GM12878 (cell line): ENCODE measurements at regions not wholly inside any gene's neighbourhood (a gene's known extent, or its start where the extent isn't known, plus 50 kb on each side); places are given as distances from the start of the nearest gene placed in this dataset.

ENCODE experiments used
- ATAC-seq: fragments of 200-7000 bp; cut with Tn5 transposase; 3 replicates; pipeline ENCODE4 v1.9.1; 2020; ENCODE audit warnings: mild to moderate bottlenecking, moderate library complexity
- BruUV-seq: library from RNA; stranded (reverse); fragments of 400-500 nt; replicated peaks from 2 replicates; lab custom pipeline; 2021; lab: Mats Ljungman, UMichigan
- CTCF ChIA-PET: fragments of 300-600 bp; sonication (Branson Sonifier 250); formaldehyde crosslinking; extraction: SDS; loops from one replicate; lab custom pipeline; 2021; ENCODE audit warnings: inconsistent platforms; lab: Yijun Ruan, JAX
- POLR2A ChIA-PET: fragments of 350-600 bp; formaldehyde crosslinking; extraction: SDS; loops from one replicate; lab custom pipeline; 2021; ENCODE audit warnings: inconsistent platforms; lab: Charles Lee
- RAD21 ChIA-PET: fragments of 300-600 bp; sonication (Branson Sonifier 250); formaldehyde crosslinking; loops from one replicate; lab custom pipeline; 2023; ENCODE audit warnings: antibody characterized with exemption; ENCODE audit not compliant: unreplicated experiment; lab: Charles Lee
- SMC1A ChIA-PET: fragments of 300-600 bp; sonication (Branson Sonifier 250); formaldehyde crosslinking; loops from one replicate; lab custom pipeline; 2023; ENCODE audit not compliant: unreplicated experiment, uncharacterized antibody; lab: Charles Lee
- DNase-seq: peaks from one replicate; pipeline ENCODE4 v3.0.0-alpha.2; 2011; ENCODE audit warnings: low read depth, low spot score
- FAIRE-seq: peaks from 3 replicates; lab custom pipeline; 2011; peaks lifted over from hg19 to GRCh38; lab: Jason Lieb, UNC
- H2AFZ ChIP-seq: 2 replicates; pipeline ENCODE4 v1.6.0; 2011; ENCODE audit warnings: low read depth, low read length, control low read depth; ENCODE audit not compliant: control insufficient read depth
- H3K27ac ChIP-seq: 2 replicates; pipeline ENCODE4 v1.5.1; 2011; ENCODE audit warnings: control low read depth; ENCODE audit not compliant: control insufficient read depth, insufficient read depth
- H3K27me3 ChIP-seq, 2 experiments: replicated peaks in 1 of 2; 2 replicates each; pipeline versions ENCODE4 v1.6.0 to v1.6.1; 2011; ENCODE audit warnings: low read length in 1 of 2; ENCODE audit not compliant: control insufficient read depth in 2 of 2, insufficient read depth in 2 of 2
- H3K36me3 ChIP-seq, 2 experiments: 2 replicates each; pipeline ENCODE4 v1.5.1; 2011; ENCODE audit warnings: low read length in 1 of 2; ENCODE audit not compliant: control insufficient read depth in 2 of 2, insufficient read depth in 2 of 2
- H3K4me1 ChIP-seq: 2 replicates; pipeline ENCODE4 v1.6.1; 2011; ENCODE audit warnings: mild to moderate bottlenecking, low read length, moderate library complexity, mixed read lengths; ENCODE audit not compliant: control insufficient read depth, insufficient read depth
- H3K4me2 ChIP-seq: 2 replicates; pipeline ENCODE4 v1.6.0; 2011; ENCODE audit warnings: control low read depth; ENCODE audit not compliant: control insufficient read depth, insufficient read depth
- H3K4me3 ChIP-seq: fragments of 200-600 bp; sonication (generic); 2 replicates; pipeline ENCODE4 v1.5.1; 2016
- H3K79me2 ChIP-seq: 2 replicates; pipeline ENCODE4 v1.6.0; 2011; ENCODE audit warnings: low read length; ENCODE audit not compliant: control insufficient read depth, insufficient read depth
- H3K9ac ChIP-seq: 2 replicates; pipeline ENCODE4 v1.8.0; 2011; ENCODE audit warnings: low read length, control low read depth, mixed read lengths; ENCODE audit not compliant: control insufficient read depth, insufficient read depth
- H3K9me3 ChIP-seq: replicated peaks from 3 replicates; pipeline ENCODE4 v1.5.1; 2011; ENCODE audit warnings: mild to moderate bottlenecking, low read length; ENCODE audit not compliant: control insufficient read depth, insufficient read depth
- H4K20me1 ChIP-seq: 2 replicates; pipeline ENCODE4 v1.6.0; 2011; ENCODE audit not compliant: control insufficient read depth, insufficient read depth
- BHLHE40 ChIP-seq, 2 experiments: fragments of 450-650 bp in 1 of 2; IDR thresholded peaks; 2 replicates each; pipeline ENCODE4 v1.6.1; 2011 to 2017; ENCODE audit warnings: low read depth in 2 of 2, borderline replicate concordance in 1 of 2, improper control_type of control experiment in 1 of 2, low read length in 1 of 2, mild to moderate bottlenecking in 1 of 2
- BRCA1 ChIP-seq: IDR thresholded peaks from 2 replicates; pipeline ENCODE4 v1.6.1; 2011; ENCODE audit warnings: low read depth, low read length, improper control_type of control experiment
- CBX5 ChIP-seq: sonication (generic); IDR thresholded peaks from 2 replicates; pipeline ENCODE4 v1.6.1; 2016; ENCODE audit warnings: low read depth, moderate library complexity, mild to moderate bottlenecking, inconsistent platforms
- CHD1 ChIP-seq: IDR thresholded peaks from 2 replicates; pipeline ENCODE4 v1.6.1; 2012; ENCODE audit warnings: low read depth, low read length, improper control_type of control experiment
- NFXL1 ChIP-seq: fragments of 450-650 bp; IDR thresholded peaks from 2 replicates; pipeline ENCODE4 v1.6.1; 2017; ENCODE audit warnings: antibody characterized with exemption, mild to moderate bottlenecking, borderline replicate concordance
- NR2C1 ChIP-seq: fragments of 450-650 bp; IDR thresholded peaks from 2 replicates; pipeline ENCODE4 v1.6.1; 2017; ENCODE audit warnings: antibody characterized with exemption, mild to moderate bottlenecking, moderate library complexity
- RAD51 ChIP-seq: fragments of 450-650 bp; IDR thresholded peaks from 2 replicates; pipeline ENCODE4 v1.6.1; 2016; ENCODE audit warnings: moderate library complexity, mild to moderate bottlenecking, inconsistent platforms
- YY1 ChIP-seq: IDR thresholded peaks from 2 replicates; pipeline ENCODE4 v1.6.1; 2011; ENCODE audit warnings: low read depth, mild to moderate bottlenecking, low read length
- WGBS: methylation state at CpG from one replicate; pipeline ENCODE4 v1.1.6; 2016; ENCODE audit warnings: low lambda C conversion rate; ENCODE audit not compliant: insufficient replicate concordance, insufficient coverage; ENCODE audit errors: missing lambda C conversion rate; 5-methylcytosine and 5-hydroxymethylcytosine counted together
- in situ Hi-C: fragments of 300-500 bp; cut with MboI; formaldehyde crosslinking; loops from 9 replicates; pipeline ENCODE4 v1.14.3; 2018; ENCODE audit warnings: mixed read lengths
- intact Hi-C: fragments of 100-400 bp; cut with micrococcal nuclease; formaldehyde crosslinking; loops from one replicate; pipeline ENCODE4 v1.14.2; 2022; ENCODE audit not compliant: unreplicated experiment
- TF ChIP-seq, protein P1 (sequence below), 3 experiments: IDR thresholded peaks in 2 of 3; conservative IDR thresholded peaks in 1 of 3; 2 replicates each; pipeline ENCODE4 v1.5.1; 2011; ENCODE audit warnings: low read depth in 3 of 3, low read length in 3 of 3, mild to moderate bottlenecking in 3 of 3, control low read depth in 2 of 3, moderate library complexity in 2 of 3, inconsistent platforms in 1 of 3, mixed read lengths in 1 of 3; ENCODE audit not compliant: control insufficient read depth in 2 of 3, insufficient read depth in 1 of 3; ENCODE audit errors: extremely low read depth in 1 of 3
- TF ChIP-seq, protein P2 (sequence below): IDR thresholded peaks from 2 replicates; pipeline ENCODE4 v1.6.1; 2011; ENCODE audit warnings: low read depth, low read length, improper control_type of control experiment, borderline replicate concordance
- TF ChIP-seq, protein P3 (sequence below): fragments of 450-650 bp; formaldehyde crosslinking; IDR thresholded peaks from 2 replicates; pipeline ENCODE4 v1.4.0; 2022; ENCODE audit warnings: mild to moderate bottlenecking, moderate library complexity
- TF ChIP-seq, protein P4 (sequence below): fragments of 150-350 bp; IDR thresholded peaks from 2 replicates; pipeline ENCODE4 v1.6.1; 2016; ENCODE audit warnings: low read depth, low read length

DNA sequence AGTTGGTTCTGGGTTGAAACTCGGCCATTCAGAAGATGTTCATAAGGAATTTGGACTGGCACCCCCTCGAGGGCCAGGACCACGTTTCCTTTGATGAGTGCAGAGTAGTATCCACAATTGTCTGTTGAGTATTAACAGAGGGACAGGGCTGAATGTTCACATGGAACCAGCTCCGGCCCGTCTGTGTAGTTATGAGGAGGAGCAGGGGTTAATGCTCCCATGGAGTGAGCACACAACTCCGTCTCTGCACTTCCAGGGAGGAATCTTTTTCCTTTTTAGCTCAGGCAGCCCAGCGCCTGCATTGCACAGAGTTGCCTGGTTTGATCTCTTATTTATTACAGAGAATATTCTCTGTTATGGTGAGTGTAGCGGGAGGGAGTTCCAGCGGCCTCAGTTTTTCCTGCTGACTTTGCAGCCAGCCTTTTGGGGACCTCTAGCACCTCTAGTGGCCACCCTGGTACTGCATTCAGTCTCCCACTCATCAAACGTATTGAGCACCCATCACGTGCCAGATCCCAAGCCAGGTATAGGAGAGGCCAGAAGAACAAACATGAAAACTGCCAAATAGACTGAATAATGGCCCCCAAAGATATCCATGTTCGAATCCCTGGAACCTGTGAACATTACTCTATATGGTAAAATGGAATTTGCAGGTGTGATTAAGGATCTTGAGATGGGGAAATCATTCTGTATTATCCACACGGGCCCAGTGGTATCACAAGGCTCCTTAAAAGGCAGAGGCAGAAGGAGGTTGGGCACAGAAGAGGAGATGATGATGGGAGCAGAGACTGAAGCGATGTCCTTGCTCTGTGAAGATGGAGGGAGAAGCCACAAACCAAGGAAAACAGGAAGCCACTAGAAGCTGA is 167.7 kb upstream of the CSF3R start:
- Histone ChIP-seq H3K9ac (no peak overlapping the region), H3K9me3 (no peaks in the 10 kb centered on the region), H3K4me3 (no peak overlapping the region), H3K27me3 (no peaks in the 10 kb centered on the region; a peak in 3 of 4 replicates), H4K20me1 (no peaks in the 10 kb centered on the region), H3K36me3 (no peaks in the 10 kb centered on the region), H3K4me2 (no peak overlapping the region), H3K4me1 (no peaks in the 10 kb centered on the region), H2AFZ (no peak overlapping the region), H3K27ac (no peak overlapping the region), H3K79me2 (no peaks in the 10 kb centered on the region)
- BruUV-seq, result no TSS peak
- 13% methylated on average over 14 of the region's 14 CpGs for WGBS
- in situ Hi-C loops (no loop called here), intact Hi-C loops (no loop called here)
- FAIRE-seq (no peak), ATAC-seq (peak; percentile 82), DNase-seq (no peak)
- ChIA-PET RAD21 (no interaction called here), CTCF (interaction anchor here (1.0 to 1.6 kb wide), 3 partner anchors 14 to 84 kb away, joined by 3 to 7 read pairs (median 4); no protein-coding TSS in a partner anchor), POLR2A (no interaction called here), SMC1A (no interaction called here)
- TF ChIP-seq NFXL1, result no peak
- TF ChIP-seq BHLHE40 (IDR thresholded peaks at IDR 0.05; ENCODE audit: borderline replicate concordance in 1 of 2, low read depth in 2 of 2, low read length in 1 of 2), result peak; percentile 85 to 88
- no peak for TF ChIP-seq CBX5
- TF ChIP-seq CHD1, result no peak
- TF ChIP-seq, protein P1, sequence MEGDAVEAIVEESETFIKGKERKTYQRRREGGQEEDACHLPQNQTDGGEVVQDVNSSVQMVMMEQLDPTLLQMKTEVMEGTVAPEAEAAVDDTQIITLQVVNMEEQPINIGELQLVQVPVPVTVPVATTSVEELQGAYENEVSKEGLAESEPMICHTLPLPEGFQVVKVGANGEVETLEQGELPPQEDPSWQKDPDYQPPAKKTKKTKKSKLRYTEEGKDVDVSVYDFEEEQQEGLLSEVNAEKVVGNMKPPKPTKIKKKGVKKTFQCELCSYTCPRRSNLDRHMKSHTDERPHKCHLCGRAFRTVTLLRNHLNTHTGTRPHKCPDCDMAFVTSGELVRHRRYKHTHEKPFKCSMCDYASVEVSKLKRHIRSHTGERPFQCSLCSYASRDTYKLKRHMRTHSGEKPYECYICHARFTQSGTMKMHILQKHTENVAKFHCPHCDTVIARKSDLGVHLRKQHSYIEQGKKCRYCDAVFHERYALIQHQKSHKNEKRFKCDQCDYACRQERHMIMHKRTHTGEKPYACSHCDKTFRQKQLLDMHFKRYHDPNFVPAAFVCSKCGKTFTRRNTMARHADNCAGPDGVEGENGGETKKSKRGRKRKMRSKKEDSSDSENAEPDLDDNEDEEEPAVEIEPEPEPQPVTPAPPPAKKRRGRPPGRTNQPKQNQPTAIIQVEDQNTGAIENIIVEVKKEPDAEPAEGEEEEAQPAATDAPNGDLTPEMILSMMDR (IDR thresholded peaks at IDR 0.05 in 2 of 3, conservative IDR thresholded peaks at IDR 0.05 in 1 of 3; ENCODE audit: control insufficient read depth in 2 of 3, extremely low read depth in 1 of 3, insufficient read depth in 1 of 3, low read depth in 3 of 3, low read length in 3 of 3), result peak; percentile 73 to 94 (median 93)
- TF ChIP-seq, protein P2, sequence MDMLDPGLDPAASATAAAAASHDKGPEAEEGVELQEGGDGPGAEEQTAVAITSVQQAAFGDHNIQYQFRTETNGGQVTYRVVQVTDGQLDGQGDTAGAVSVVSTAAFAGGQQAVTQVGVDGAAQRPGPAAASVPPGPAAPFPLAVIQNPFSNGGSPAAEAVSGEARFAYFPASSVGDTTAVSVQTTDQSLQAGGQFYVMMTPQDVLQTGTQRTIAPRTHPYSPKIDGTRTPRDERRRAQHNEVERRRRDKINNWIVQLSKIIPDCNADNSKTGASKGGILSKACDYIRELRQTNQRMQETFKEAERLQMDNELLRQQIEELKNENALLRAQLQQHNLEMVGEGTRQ, result peak; percentile 5; the same call in 1 of the 2 replicates
- TF ChIP-seq, protein P3, sequence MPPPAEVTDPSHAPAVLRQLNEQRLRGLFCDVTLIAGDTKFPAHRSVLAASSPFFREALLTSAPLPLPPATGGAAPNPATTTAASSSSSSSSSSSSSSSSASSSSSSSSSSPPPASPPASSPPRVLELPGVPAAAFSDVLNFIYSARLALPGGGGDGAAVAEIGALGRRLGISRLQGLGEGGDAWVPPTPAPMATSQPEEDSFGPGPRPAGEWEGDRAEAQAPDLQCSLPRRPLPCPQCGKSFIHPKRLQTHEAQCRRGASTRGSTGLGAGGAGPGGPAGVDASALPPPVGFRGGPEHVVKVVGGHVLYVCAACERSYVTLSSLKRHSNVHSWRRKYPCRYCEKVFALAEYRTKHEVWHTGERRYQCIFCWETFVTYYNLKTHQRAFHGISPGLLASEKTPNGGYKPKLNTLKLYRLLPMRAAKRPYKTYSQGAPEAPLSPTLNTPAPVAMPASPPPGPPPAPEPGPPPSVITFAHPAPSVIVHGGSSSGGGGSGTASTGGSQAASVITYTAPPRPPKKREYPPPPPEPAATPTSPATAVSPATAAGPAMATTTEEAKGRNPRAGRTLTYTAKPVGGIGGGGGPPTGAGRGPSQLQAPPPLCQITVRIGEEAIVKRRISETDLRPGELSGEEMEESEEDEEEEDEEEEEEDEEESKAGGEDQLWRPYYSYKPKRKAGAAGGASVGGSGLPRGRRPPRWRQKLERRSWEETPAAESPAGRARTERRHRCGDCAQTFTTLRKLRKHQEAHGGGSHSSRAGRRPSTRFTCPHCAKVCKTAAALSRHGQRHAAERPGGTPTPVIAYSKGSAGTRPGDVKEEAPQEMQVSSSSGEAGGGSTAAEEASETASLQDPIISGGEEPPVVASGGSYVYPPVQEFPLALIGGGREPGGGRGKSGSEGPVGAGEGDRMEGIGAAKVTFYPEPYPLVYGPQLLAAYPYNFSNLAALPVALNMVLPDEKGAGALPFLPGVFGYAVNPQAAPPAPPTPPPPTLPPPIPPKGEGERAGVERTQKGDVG, result no peak
- TF ChIP-seq YY1, result 0 out of 2 replicates have a peak, but pooled peaks have one; percentile 17
- TF ChIP-seq BRCA1, result no peak
- TF ChIP-seq, protein P4, sequence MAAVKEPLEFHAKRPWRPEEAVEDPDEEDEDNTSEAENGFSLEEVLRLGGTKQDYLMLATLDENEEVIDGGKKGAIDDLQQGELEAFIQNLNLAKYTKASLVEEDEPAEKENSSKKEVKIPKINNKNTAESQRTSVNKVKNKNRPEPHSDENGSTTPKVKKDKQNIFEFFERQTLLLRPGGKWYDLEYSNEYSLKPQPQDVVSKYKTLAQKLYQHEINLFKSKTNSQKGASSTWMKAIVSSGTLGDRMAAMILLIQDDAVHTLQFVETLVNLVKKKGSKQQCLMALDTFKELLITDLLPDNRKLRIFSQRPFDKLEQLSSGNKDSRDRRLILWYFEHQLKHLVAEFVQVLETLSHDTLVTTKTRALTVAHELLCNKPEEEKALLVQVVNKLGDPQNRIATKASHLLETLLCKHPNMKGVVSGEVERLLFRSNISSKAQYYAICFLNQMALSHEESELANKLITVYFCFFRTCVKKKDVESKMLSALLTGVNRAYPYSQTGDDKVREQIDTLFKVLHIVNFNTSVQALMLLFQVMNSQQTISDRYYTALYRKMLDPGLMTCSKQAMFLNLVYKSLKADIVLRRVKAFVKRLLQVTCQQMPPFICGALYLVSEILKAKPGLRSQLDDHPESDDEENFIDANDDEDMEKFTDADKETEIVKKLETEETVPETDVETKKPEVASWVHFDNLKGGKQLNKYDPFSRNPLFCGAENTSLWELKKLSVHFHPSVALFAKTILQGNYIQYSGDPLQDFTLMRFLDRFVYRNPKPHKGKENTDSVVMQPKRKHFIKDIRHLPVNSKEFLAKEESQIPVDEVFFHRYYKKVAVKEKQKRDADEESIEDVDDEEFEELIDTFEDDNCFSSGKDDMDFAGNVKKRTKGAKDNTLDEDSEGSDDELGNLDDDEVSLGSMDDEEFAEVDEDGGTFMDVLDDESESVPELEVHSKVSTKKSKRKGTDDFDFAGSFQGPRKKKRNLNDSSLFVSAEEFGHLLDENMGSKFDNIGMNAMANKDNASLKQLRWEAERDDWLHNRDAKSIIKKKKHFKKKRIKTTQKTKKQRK, result no peak
- TF ChIP-seq RAD51, result 0 out of 2 replicates have a peak, but pooled peaks have one; percentile 48
- TF ChIP-seq NR2C1, result no peak
